ENCODE measurements at regions not wholly inside any gene's neighbourhood (a gene's known extent, or its start where the extent isn't known, plus 50 kb on each side); places are given as distances from the start of the nearest gene placed in this dataset.

GRCh38 chr12:97681612-97682504 is 219.3 kb downstream of the RMST start:
- TF ChIP-seq ELF1 (IDR thresholded peaks at IDR 0.05) (no peak), EP300 (IDR thresholded peaks at IDR 0.05; ENCODE audit: borderline replicate concordance in 1 of 2, low read depth in 1 of 2, low read length in 1 of 2) (no peak), FOSL2 (IDR thresholded peaks at IDR 0.05; ENCODE audit: borderline replicate concordance, low read depth) (no peak), RFX5 (IDR thresholded peaks at IDR 0.05; ENCODE audit: low read length) (no peak), POLR2AphosphoS5 (IDR thresholded peaks at IDR 0.05; ENCODE audit: low read depth, low read length) (no peak)

Data from SK-N-SH (cell line).